ENCODE measurements at regions not wholly inside any gene's neighbourhood (a gene's known extent, or its start where the extent isn't known, plus 50 kb on each side); places are given as distances from the start of the nearest gene placed in this dataset.

DNA sequence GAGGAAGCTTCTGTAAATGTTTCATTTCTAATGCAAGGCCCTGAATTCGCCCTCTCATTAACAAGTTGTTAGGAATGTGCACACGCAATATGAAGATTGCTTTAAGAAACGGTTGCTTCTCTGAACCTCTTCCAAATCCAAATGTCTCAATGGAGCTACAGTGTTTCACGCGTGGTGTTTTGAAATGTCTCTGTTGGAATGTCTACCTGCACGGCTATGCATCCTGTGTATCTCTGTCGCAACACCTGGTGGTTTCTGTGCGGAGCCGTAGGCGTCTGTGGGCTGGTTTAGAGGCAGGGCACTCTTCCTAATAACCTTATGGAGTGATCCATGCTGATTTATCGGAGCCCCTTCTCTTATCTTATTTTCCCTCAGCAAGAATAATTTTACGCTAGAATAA, 1584.2 kb upstream of the SLC10A2 start:
- TF ChIP-seq, protein P1, sequence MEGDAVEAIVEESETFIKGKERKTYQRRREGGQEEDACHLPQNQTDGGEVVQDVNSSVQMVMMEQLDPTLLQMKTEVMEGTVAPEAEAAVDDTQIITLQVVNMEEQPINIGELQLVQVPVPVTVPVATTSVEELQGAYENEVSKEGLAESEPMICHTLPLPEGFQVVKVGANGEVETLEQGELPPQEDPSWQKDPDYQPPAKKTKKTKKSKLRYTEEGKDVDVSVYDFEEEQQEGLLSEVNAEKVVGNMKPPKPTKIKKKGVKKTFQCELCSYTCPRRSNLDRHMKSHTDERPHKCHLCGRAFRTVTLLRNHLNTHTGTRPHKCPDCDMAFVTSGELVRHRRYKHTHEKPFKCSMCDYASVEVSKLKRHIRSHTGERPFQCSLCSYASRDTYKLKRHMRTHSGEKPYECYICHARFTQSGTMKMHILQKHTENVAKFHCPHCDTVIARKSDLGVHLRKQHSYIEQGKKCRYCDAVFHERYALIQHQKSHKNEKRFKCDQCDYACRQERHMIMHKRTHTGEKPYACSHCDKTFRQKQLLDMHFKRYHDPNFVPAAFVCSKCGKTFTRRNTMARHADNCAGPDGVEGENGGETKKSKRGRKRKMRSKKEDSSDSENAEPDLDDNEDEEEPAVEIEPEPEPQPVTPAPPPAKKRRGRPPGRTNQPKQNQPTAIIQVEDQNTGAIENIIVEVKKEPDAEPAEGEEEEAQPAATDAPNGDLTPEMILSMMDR (IDR thresholded peaks at IDR 0.05; ENCODE audit: low read depth, low read length): no peak
- no peak for TF ChIP-seq EZH2phosphoT487 (IDR thresholded peaks at IDR 0.05; ENCODE audit: low read depth)

Data from OCI-LY3 (cell line).